Common myeloid progenitor, CD34-positive (primary cell): ENCODE measurements at regions not wholly inside any gene's neighbourhood (a gene's known extent, or its start where the extent isn't known, plus 50 kb on each side); places are given as distances from the start of the nearest gene placed in this dataset.
"Not testable (repeated sequence)": the region's sequence is repeated elsewhere in the genome, so short reads cannot be mapped to it uniquely, and the experiment has no call there.

Source experiments
- CTCF ChIA-PET: fragments of 350-600 bp; sonication (Branson Sonifier 250); formaldehyde crosslinking; loops from one replicate; lab custom pipeline; 2021; ENCODE audit warnings: antibody characterized with exemption; lab: Charles Lee
- POLR2A ChIA-PET: fragments of 350-600 bp; sonication (Branson Sonifier 250); formaldehyde crosslinking; loops from one replicate; lab custom pipeline; 2021; ENCODE audit warnings: antibody characterized with exemption; lab: Charles Lee
- DNase-seq, 3 donors: peaks; one replicate each; pipeline versions ENCODE4 v3.0.0 to v3.0.0-alpha.2; 2013
- H3K27ac ChIP-seq, 2 experiments: 1 replicate in 1 of 2; 2 replicates in 1 of 2; pipeline ENCODE4 v1.7.0; 2013; ENCODE audit warnings: inconsistent platforms in 2 of 2, low read length in 2 of 2, mild to moderate bottlenecking in 2 of 2, low read depth in 1 of 2, moderate library complexity in 1 of 2; ENCODE audit not compliant: severe bottlenecking in 2 of 2, insufficient read depth in 1 of 2, poor library complexity in 1 of 2
- H3K27me3 ChIP-seq, 5 experiments: replicated peaks in 2 of 5; 1 replicate in 3 of 5; 2 replicates in 2 of 5; pipeline versions ENCODE4 v1.6.1 to v1.7.0; 2013; ENCODE audit warnings: low read length in 4 of 5, mild to moderate bottlenecking in 2 of 5, moderate library complexity in 2 of 5, inconsistent platforms in 1 of 5; ENCODE audit not compliant: insufficient read depth in 5 of 5, control insufficient read depth in 4 of 5
- H3K36me3 ChIP-seq, 4 experiments: 1 replicate in 2 of 4; 2 replicates in 2 of 4; pipeline versions ENCODE4 v1.6.1 to v1.7.0; 2013; ENCODE audit warnings: low read length in 3 of 4, control low read depth in 1 of 4, mild to moderate bottlenecking in 1 of 4; ENCODE audit not compliant: control insufficient read depth in 4 of 4, insufficient read depth in 4 of 4
- H3K4me1 ChIP-seq, 4 experiments: 1 replicate in 3 of 4; 2 replicates in 1 of 4; pipeline versions ENCODE4 v1.6.1 to v1.7.1; 2013; ENCODE audit warnings: low read length in 3 of 4, mild to moderate bottlenecking in 3 of 4, control low read depth in 1 of 4, inconsistent platforms in 1 of 4, moderate library complexity in 1 of 4; ENCODE audit not compliant: control insufficient read depth in 4 of 4, insufficient read depth in 4 of 4; ENCODE audit errors: control extremely low read depth in 1 of 4
- H3K4me3 ChIP-seq, 7 experiments: 1 replicate in 4 of 7; 2 replicates in 3 of 7; pipeline versions ENCODE4 v1.5.1 to v1.7.0; 2013; ENCODE audit warnings: mild to moderate bottlenecking in 7 of 7, low read length in 6 of 7, moderate library complexity in 6 of 7, inconsistent platforms in 2 of 7, low read depth in 2 of 7, control low read depth in 1 of 7; ENCODE audit not compliant: insufficient read depth in 4 of 7, control insufficient read depth in 1 of 7; ENCODE audit errors: extremely low read depth in 1 of 7
- H3K9me3 ChIP-seq, 5 experiments: 1 replicate in 4 of 5; 2 replicates in 1 of 5; pipeline versions ENCODE4 v1.6.1 to v1.7.1; 2013; ENCODE audit warnings: low read length in 4 of 5, mild to moderate bottlenecking in 2 of 5, inconsistent platforms in 1 of 5, low read depth in 1 of 5, moderate library complexity in 1 of 5; ENCODE audit not compliant: control insufficient read depth in 4 of 5, insufficient read depth in 2 of 5; ENCODE audit errors: control extremely low read depth in 1 of 5
- WGBS: methylation state at CpG from one replicate; pipeline ENCODE4 v1.1.5; 2013; ENCODE audit not compliant: insufficient coverage; 5-methylcytosine and 5-hydroxymethylcytosine counted together

- WGBS: 100% methylated on average over 1 of the region's 5 CpGs
- H3K4me3 ChIP-seq: no peak overlapping the region
- H3K9me3 ChIP-seq: no peaks in the 10 kb centered on the region
- peaks cover 0 to 5% (median 2%) of the 10 kb centered on the region in 4 experiments for H3K36me3 ChIP-seq
- H3K27me3 ChIP-seq: no peaks in the 10 kb centered on the region
- no peak overlapping the region for H3K27ac ChIP-seq
- ChIA-PET POLR2A (no interaction called here), CTCF (no interaction called here)
- DNase-seq: no peak
- H3K4me1 ChIP-seq: no peaks in the 10 kb centered on the region
These were observed 325.9 kb downstream of the KLF12 start for GRCh38 chr13:73808318-73808717.

GRCh38 chr13:73805326-73805958, 328.8 kb downstream of the KLF12 start:
- H3K4me3 ChIP-seq, DNase-seq, H3K4me1 ChIP-seq, H3K9me3 ChIP-seq, H3K27me3 ChIP-seq, CTCF ChIA-PET, H3K36me3 ChIP-seq, POLR2A ChIA-PET, H3K27ac ChIP-seq: not testable (repeated sequence)
- 90% methylated on average over 2 of the region's 6 CpGs for WGBS

- no peaks in the 10 kb centered on the region for H3K9me3 ChIP-seq
- no peaks in the 10 kb centered on the region for H3K27me3 ChIP-seq
- WGBS: 73% methylated on average over 1 of the region's 1 CpG
- POLR2A ChIA-PET: no interaction called here
- no peak for DNase-seq
- H3K27ac ChIP-seq: no peak overlapping the region
- H3K4me3 ChIP-seq: no peak overlapping the region
- no peaks in the 10 kb centered on the region for H3K4me1 ChIP-seq
- H3K36me3 ChIP-seq: no peaks in the 10 kb centered on the region
- CTCF ChIA-PET: interaction anchor here (0.7 kb wide), 1 partner anchor 332 kb away, joined by 3 read pairs; no protein-coding TSS in a partner anchor
These were observed 330.2 kb downstream of the KLF12 start for GRCh38 chr13:73803997-73804396.

- no peak for DNase-seq
- Histone ChIP-seq H3K9me3 (peaks cover 0 to 4% (median 0%) of the 10 kb centered on the region in 5 experiments), H3K27ac (no peak overlapping the region), H3K27me3 (no peaks in the 10 kb centered on the region), H3K4me1 (no peaks in the 10 kb centered on the region), H3K36me3 (peaks cover 0 to 2% (median 0%) of the 10 kb centered on the region in 4 experiments), H3K4me3 (no peak overlapping the region)
- ChIA-PET POLR2A (no interaction called here), CTCF (interaction anchor here (0.8 to 1.1 kb wide), 3 partner anchors 10 to 487 kb away, joined by 3 read pairs; no protein-coding TSS in a partner anchor)
- no CpG with 5 or more reads among the region's 2 CpGs for WGBS
These were observed 334.2 kb downstream of the KLF12 start for GRCh38 chr13:73800011-73800410.

GRCh38 chr13:73794755-73795154, 339.4 kb downstream of the KLF12 start:
- H3K36me3 ChIP-seq: peaks cover 0 to 2% (median under 1%) of the 10 kb centered on the region in 4 experiments
- ChIA-PET POLR2A (no interaction called here), CTCF (no interaction called here)
- H3K4me3 ChIP-seq: no peak overlapping the region
- H3K27ac ChIP-seq: no peak overlapping the region
- H3K4me1 ChIP-seq: peaks cover 0 to 4% (median 2%) of the 10 kb centered on the region in 4 experiments
- no peaks in the 10 kb centered on the region for H3K27me3 ChIP-seq
- WGBS: 100% methylated on average over 3 of the region's 3 CpGs
- DNase-seq: no peak
- peaks cover 0 to 4% (median 0%) of the 10 kb centered on the region in 5 experiments for H3K9me3 ChIP-seq

- CTCF ChIA-PET: no interaction called here
- no peaks in the 10 kb centered on the region for H3K27me3 ChIP-seq
- POLR2A ChIA-PET: no interaction called here
- no peak overlapping the region for H3K4me3 ChIP-seq
- H3K9me3 ChIP-seq: no peaks in the 10 kb centered on the region
- H3K4me1 ChIP-seq: peaks cover 0 to 4% (median 2%) of the 10 kb centered on the region in 4 experiments
- H3K36me3 ChIP-seq: peaks cover 0 to 2% (median 0%) of the 10 kb centered on the region in 4 experiments
- DNase-seq: no peak
- no peak overlapping the region for H3K27ac ChIP-seq
These were observed 340.8 kb downstream of the KLF12 start for GRCh38 chr13:73793361-73793760.

- POLR2A ChIA-PET: no interaction called here
- CTCF ChIA-PET: no interaction called here
- peaks cover 0 to 2% (median 0%) of the 10 kb centered on the region in 4 experiments for H3K36me3 ChIP-seq
- no peak overlapping the region for H3K27ac ChIP-seq
- H3K4me1 ChIP-seq: peaks cover 0 to 4% (median 2%) of the 10 kb centered on the region in 4 experiments
- 96% methylated on average over 5 of the region's 5 CpGs for WGBS
- H3K4me3 ChIP-seq: no peak overlapping the region
- no peak for DNase-seq
- H3K9me3 ChIP-seq: no peaks in the 10 kb centered on the region
- no peaks in the 10 kb centered on the region for H3K27me3 ChIP-seq
These were observed 341.4 kb downstream of the KLF12 start for GRCh38 chr13:73792796-73793195.
